PC-3 (cell line): ENCODE measurements at regions not wholly inside any gene's neighbourhood (a gene's known extent, or its start where the extent isn't known, plus 50 kb on each side); places are given as distances from the start of the nearest gene placed in this dataset.

Experiments
- ATAC-seq: fragments of 200-7000 bp; cut with Tn5 transposase; 2 replicates; pipeline ENCODE4 v1.9.1; 2020; ENCODE audit warnings: mild to moderate bottlenecking, moderate library complexity
- BruUV-seq: library from RNA; stranded (reverse); fragments of 400-500 nt; replicated peaks from 2 replicates; lab custom pipeline; 2021; lab: Mats Ljungman, UMichigan
- CTCF ChIA-PET: fragments of 300-600 bp; sonication (Branson Sonifier 250); formaldehyde crosslinking; loops from one replicate; lab custom pipeline; 2022; ENCODE audit warnings: antibody characterized with exemption; lab: Charles Lee
- POLR2A ChIA-PET: fragments of 300-600 bp; sonication (Branson Sonifier 250); formaldehyde crosslinking; loops from one replicate; lab custom pipeline; 2022; ENCODE audit warnings: antibody characterized with exemption; ENCODE audit not compliant: unreplicated experiment; lab: Charles Lee
- DNase-seq: peaks from one replicate; pipeline ENCODE4 v3.0.0-alpha.2; 2015
- H2AFZ ChIP-seq: fragments of 300-600 bp; sonication (generic); 2 replicates; pipeline ENCODE4 v1.6.0; 2016; ENCODE audit warnings: antibody characterized with exemption, low read length
- H3F3A ChIP-seq: fragments of 300-600 bp; sonication (generic); one replicate; pipeline ENCODE4 v1.6.0; 2017; ENCODE audit warnings: antibody characterized with exemption, low read length, control low read depth, mild to moderate bottlenecking; ENCODE audit not compliant: unreplicated experiment
- H3K27ac ChIP-seq: fragments of 300-600 bp; sonication (generic); 2 replicates; pipeline ENCODE4 v1.5.1; 2016; ENCODE audit warnings: mild to moderate bottlenecking, low read length
- H3K27me3 ChIP-seq: fragments of 300-600 bp; sonication (generic); 2 replicates; pipeline ENCODE4 v1.6.1; 2016; ENCODE audit warnings: low read length, mixed read lengths
- H3K36me3 ChIP-seq: fragments of 300-600 bp; sonication (generic); 2 replicates; pipeline ENCODE4 v1.6.1; 2016; ENCODE audit warnings: low read depth, mixed run types, low read length, mixed read lengths
- H3K4me1 ChIP-seq: fragments of 300-600 bp; sonication (generic); 2 replicates; pipeline ENCODE4 v1.5.1; 2016; ENCODE audit warnings: low read length; ENCODE audit not compliant: insufficient read depth
- H3K4me2 ChIP-seq: fragments of 300-600 bp; sonication (generic); 2 replicates; pipeline ENCODE4 v1.6.0; 2016; ENCODE audit warnings: low read length
- H3K4me3 ChIP-seq: fragments of 300-600 bp; sonication (generic); 2 replicates; pipeline ENCODE4 v1.5.1; 2016; ENCODE audit warnings: mild to moderate bottlenecking, low read length, mixed read lengths
- H3K79me2 ChIP-seq: fragments of 300-600 bp; sonication (generic); 2 replicates; pipeline ENCODE4 v1.6.1; 2017; ENCODE audit warnings: low read length, mixed read lengths
- H3K9ac ChIP-seq: fragments of 300-600 bp; sonication (generic); 2 replicates; pipeline ENCODE4 v1.6.0; 2016; ENCODE audit warnings: mild to moderate bottlenecking, low read length
- H3K9me2 ChIP-seq: fragments of 300-600 bp; sonication (generic); replicated peaks from 2 replicates; pipeline ENCODE4 v1.6.1; 2016; ENCODE audit warnings: mixed run types, low read length, mixed read lengths
- H3K9me3 ChIP-seq: fragments of 300-600 bp; sonication (generic); 2 replicates; pipeline ENCODE4 v1.6.1; 2016; ENCODE audit warnings: low read length, mixed read lengths
- H4K20me1 ChIP-seq: fragments of 300-600 bp; sonication (generic); 2 replicates; pipeline ENCODE4 v1.6.1; 2016; ENCODE audit warnings: low read length, mixed read lengths
- CTCF ChIP-seq: fragments of 300-600 bp; sonication (generic); conservative IDR thresholded peaks from 2 replicates; pipeline ENCODE4 v1.5.1; 2017; ENCODE audit warnings: antibody characterized with exemption, low read depth, mild to moderate bottlenecking, low read length
- EZH2 ChIP-seq: fragments of 300-600 bp; sonication (generic); IDR thresholded peaks from one replicate; pipeline ENCODE4 v1.6.1; 2017; ENCODE audit warnings: antibody characterized with exemption, mild to moderate bottlenecking, low read length; ENCODE audit not compliant: unreplicated experiment
- EZH2phosphoT487 ChIP-seq: fragments of 300-600 bp; sonication (generic); IDR thresholded peaks from 2 replicates; pipeline ENCODE4 v1.6.1; 2018; ENCODE audit warnings: mild to moderate bottlenecking, antibody characterized with exemption, low read length, borderline replicate concordance
- intact Hi-C: fragments of 100-400 bp; cut with micrococcal nuclease; formaldehyde crosslinking; loops from 2 replicates; pipeline ENCODE4 v1.9.0; 2023

- H3K9me2 ChIP-seq = no peaks in the 10 kb centered on the region
- H3K4me3 ChIP-seq = no peak overlapping the region
- no peaks in the 10 kb centered on the region for H3K9me3 ChIP-seq
- ChIA-PET POLR2A (no interaction called here), CTCF (no interaction called here)
- ATAC-seq (no peak), DNase-seq (no peak)
- no peak overlapping the region for H3K4me2 ChIP-seq
- TF ChIP-seq EZH2phosphoT487 (no peak), CTCF (no peak), EZH2 (no peak)
- no peak overlapping the region for H3K9ac ChIP-seq
- no peaks in the 10 kb centered on the region for H3K27me3 ChIP-seq
- no peaks in the 10 kb centered on the region for H3K79me2 ChIP-seq
- intact Hi-C loops = no loop called here
- H3F3A ChIP-seq = no peaks in the 10 kb centered on the region
- H2AFZ ChIP-seq = no peak overlapping the region
- H3K36me3 ChIP-seq = no peaks in the 10 kb centered on the region
- H3K27ac ChIP-seq = no peak overlapping the region
- H4K20me1 ChIP-seq = no peaks in the 10 kb centered on the region
- H3K4me1 ChIP-seq = no peaks in the 10 kb centered on the region
- no TSS peak for BruUV-seq
These were observed 573.0 kb upstream of the C16orf82 start for GRCh38 chr16:26493751-26494150.

- no peaks in the 10 kb centered on the region for H3K27me3 ChIP-seq
- DNase-seq = no peak
These were observed 568.8 kb upstream of the C16orf82 start for GRCh38 chr16:26497896-26498295.

GRCh38 chr16:26500326-26500725, 566.4 kb upstream of the C16orf82 start:
- no peaks in the 10 kb centered on the region for H3K27me3 ChIP-seq
- ChIA-PET POLR2A (no interaction called here), CTCF (no interaction called here)
- H3K79me2 ChIP-seq = no peaks in the 10 kb centered on the region
- H3F3A ChIP-seq = no peaks in the 10 kb centered on the region
- no peaks in the 10 kb centered on the region for H3K4me1 ChIP-seq
- ATAC-seq (no peak), DNase-seq (no peak)
- H3K9me3 ChIP-seq = no peaks in the 10 kb centered on the region
- H3K4me2 ChIP-seq = no peak overlapping the region
- no peak for TF ChIP-seq EZH2
- no peak for TF ChIP-seq CTCF
- no peak for TF ChIP-seq EZH2phosphoT487
- intact Hi-C loops = no loop called here
- no peak overlapping the region for H3K4me3 ChIP-seq
- H3K9me2 ChIP-seq = no peaks in the 10 kb centered on the region
- H4K20me1 ChIP-seq = no peaks in the 10 kb centered on the region
- H3K36me3 ChIP-seq = no peaks in the 10 kb centered on the region
- H2AFZ ChIP-seq = no peak overlapping the region
- no TSS peak for BruUV-seq
- H3K27ac ChIP-seq = no peak overlapping the region
- H3K9ac ChIP-seq = no peak overlapping the region

More at GRCh38 chr16:26497896-26498295, 568.8 kb upstream of the C16orf82 start:
- Histone ChIP-seq H3K4me1 (no peaks in the 10 kb centered on the region), H4K20me1 (no peaks in the 10 kb centered on the region), H3K9me3 (no peaks in the 10 kb centered on the region), H3K79me2 (no peaks in the 10 kb centered on the region), H3F3A (no peaks in the 10 kb centered on the region), H3K4me2 (no peak overlapping the region), H2AFZ (no peak overlapping the region), H3K9me2 (no peaks in the 10 kb centered on the region), H3K36me3 (no peaks in the 10 kb centered on the region), H3K27ac (no peak overlapping the region), H3K9ac (no peak overlapping the region), H3K4me3 (no peak overlapping the region)
- CTCF ChIA-PET = no interaction called here
- no TSS peak for BruUV-seq
- TF ChIP-seq EZH2 (no peak), EZH2phosphoT487 (no peak), CTCF (no peak)
- intact Hi-C loops = no loop called here
- POLR2A ChIA-PET = no interaction called here
- no peak for ATAC-seq
